GM18505 (cell line): ENCODE measurements at regions not wholly inside any gene's neighbourhood (a gene's known extent, or its start where the extent isn't known, plus 50 kb on each side); places are given as distances from the start of the nearest gene placed in this dataset.

Experiments
- ATAC-seq: cut with Tn5 transposase; IDR thresholded peaks from one replicate; pipeline ENCODE4 v1.9.1; 2021; ENCODE audit not compliant: unreplicated experiment
- POLR2A ChIP-seq: IDR thresholded peaks from 4 replicates; pipeline ENCODE4 v1.6.1; 2011; ENCODE audit warnings: borderline replicate concordance; ENCODE audit not compliant: insufficient read depth, insufficient read length; ENCODE audit errors: extremely low read depth

GRCh38 chr2:234139755-234140154 lies 89.3 kb downstream of the SPP2 start:
- no peak for ATAC-seq
- TF ChIP-seq POLR2A = no peak

GRCh38 chr2:234138836-234139235 lies 88.3 kb downstream of the SPP2 start:
- TF ChIP-seq POLR2A = no peak
- no peak for ATAC-seq

- no peak for ATAC-seq
- no peak for TF ChIP-seq POLR2A
Measured at GRCh38 chr2:234137400-234138014, 87.0 kb downstream of the SPP2 start.

- ATAC-seq = no peak
- TF ChIP-seq POLR2A = no peak
Measured at GRCh38 chr2:234136461-234136860, 86.0 kb downstream of the SPP2 start.

- no peak for ATAC-seq
- TF ChIP-seq POLR2A = no peak
Measured at GRCh38 chr2:234135750-234136221, 85.3 kb downstream of the SPP2 start.

- TF ChIP-seq POLR2A = no peak
- no peak for ATAC-seq
Measured at GRCh38 chr2:234134496-234134895, 84.0 kb downstream of the SPP2 start.

GRCh38 chr2:234133004-234133403 lies 82.5 kb downstream of the SPP2 start:
- no peak for ATAC-seq
- no peak for TF ChIP-seq POLR2A

GRCh38 chr2:234130777-234131181 lies 80.3 kb downstream of the SPP2 start:
- no peak for TF ChIP-seq POLR2A
- ATAC-seq = no peak

GRCh38 chr2:234128606-234129005 lies 78.1 kb downstream of the SPP2 start:
- ATAC-seq = no peak
- no peak for TF ChIP-seq POLR2A
